Small intestine (tissue), 7 donors: ENCODE measurements at regions not wholly inside any gene's neighbourhood (a gene's known extent, or its start where the extent isn't known, plus 50 kb on each side); places are given as distances from the start of the nearest gene placed in this dataset.
"Not testable (repeated sequence)": the region's sequence is repeated elsewhere in the genome, so short reads cannot be mapped to it uniquely, and the experiment has no call there.

Experiments used
- DNase-seq, 2 donors: peaks; one replicate each; pipeline versions ENCODE4 v3.0.0 to v3.0.0-alpha.2; 2013
- FAIRE-seq: peaks from 2 replicates; lab custom pipeline; 2012; peaks lifted over from hg19 to GRCh38; lab: Jason Lieb, UNC
- H3K27ac ChIP-seq, 3 donors: one replicate each; pipeline ENCODE4 v1.5.1; 2013; ENCODE audit warnings: low read length in 2 of 3, mild to moderate bottlenecking in 2 of 3, control low read depth in 1 of 3, inconsistent platforms in 1 of 3, low read depth in 1 of 3, moderate library complexity in 1 of 3
- H3K27me3 ChIP-seq, 3 donors: one replicate each; pipeline ENCODE4 v1.6.1; 2013; ENCODE audit warnings: low read length in 3 of 3, inconsistent platforms in 1 of 3; ENCODE audit not compliant: control insufficient read depth in 3 of 3, insufficient read depth in 3 of 3
- H3K36me3 ChIP-seq, 3 donors: one replicate each; pipeline ENCODE4 v1.6.1; 2013; ENCODE audit warnings: low read length in 3 of 3, inconsistent platforms in 1 of 3, low read depth in 1 of 3, mild to moderate bottlenecking in 1 of 3, moderate library complexity in 1 of 3; ENCODE audit not compliant: control insufficient read depth in 3 of 3, insufficient read depth in 2 of 3
- H3K4me1 ChIP-seq, 3 donors: one replicate each; pipeline ENCODE4 v1.6.1; 2013; ENCODE audit warnings: low read length in 2 of 3, inconsistent platforms in 1 of 3, low read depth in 1 of 3, mild to moderate bottlenecking in 1 of 3, moderate library complexity in 1 of 3; ENCODE audit not compliant: control insufficient read depth in 3 of 3, insufficient read depth in 2 of 3
- H3K4me3 ChIP-seq, 3 donors: one replicate each; pipeline ENCODE4 v1.5.1; 2013; ENCODE audit warnings: low read length in 3 of 3, control low read depth in 1 of 3, inconsistent platforms in 1 of 3, low read depth in 1 of 3, mild to moderate bottlenecking in 1 of 3, moderate library complexity in 1 of 3
- H3K9me3 ChIP-seq, 2 donors: one replicate each; pipeline ENCODE4 v1.6.1; 2013; ENCODE audit warnings: low read depth in 1 of 2, low read length in 1 of 2; ENCODE audit not compliant: control insufficient read depth in 2 of 2, insufficient read depth in 1 of 2
- WGBS, 3 donors: extraction: QIAGEN DNeasy Blood & Tissue Kit; methylation state at CpG; one replicate each; pipeline ENCODE4 v1.1.7; 2013; 5-methylcytosine and 5-hydroxymethylcytosine counted together
- donor health status: healthy with polysubstance abuse.
- donor health status: control.
- donor health status: control.
- donor health status: Bipolar disorder and iron deficiency.
- donor health status: healthy.

- H3K4me3 ChIP-seq, result no peak overlapping the region
- DNase-seq (no peak), FAIRE-seq (no peak)
- peak overlapping the region in 1 of 3 donors; percentile 78 for H3K27ac ChIP-seq
- no peaks in the 10 kb centered on the region for H3K27me3 ChIP-seq
- peaks cover 0 to 26% (median 0%) of the 10 kb centered on the region in 3 donors for H3K4me1 ChIP-seq
- WGBS, 3 donors, result 91 to 94% (median 92%) methylated on average over 5 of the region's 5 CpGs
- peaks cover 0 to 31% of the 10 kb centered on the region in 2 donors for H3K9me3 ChIP-seq
- no peaks in the 10 kb centered on the region for H3K36me3 ChIP-seq
These were observed 142.9 kb upstream of the TRIM24 start for GRCh38 chr7:138317044-138317596.

DNA sequence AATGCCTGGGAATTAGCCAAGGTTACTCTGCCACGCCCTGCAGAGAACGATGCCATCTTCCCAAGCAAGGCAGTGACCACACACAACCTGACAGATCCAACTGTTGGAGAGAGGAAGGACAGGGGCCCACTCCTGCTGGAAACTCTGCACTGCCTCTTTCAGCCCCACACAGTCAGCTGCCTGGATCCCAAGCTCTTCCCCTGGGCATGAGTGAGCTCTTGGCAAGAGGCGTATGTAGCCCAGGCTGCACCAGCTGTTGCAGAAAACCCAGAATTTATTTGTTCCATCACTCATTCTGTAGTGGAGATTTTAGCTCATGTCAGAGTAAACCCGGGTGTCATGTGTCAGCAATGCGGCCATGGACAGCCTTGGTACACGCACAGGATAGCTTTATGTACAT is 135.1 kb upstream of the TRIM24 start:
- Histone ChIP-seq H3K27me3 (no peaks in the 10 kb centered on the region), H3K27ac (no peak overlapping the region), H3K9me3 (peaks cover 0 to 37% of the 10 kb centered on the region in 2 donors), H3K4me1 (no peaks in the 10 kb centered on the region), H3K36me3 (no peaks in the 10 kb centered on the region), H3K4me3 (no peak overlapping the region)
- FAIRE-seq (no peak), DNase-seq (no peak)
- WGBS, 3 donors, result 68 to 72% (median 68%) methylated on average over 6 of the region's 6 CpGs

GRCh38 chr7:138325434-138325833 is 134.6 kb upstream of the TRIM24 start:
- WGBS, 3 donors, result 77 to 86% (median 84%) methylated on average over 4 of the region's 4 CpGs
- no peak for FAIRE-seq

GRCh38 chr7:138328215-138328614 is 131.8 kb upstream of the TRIM24 start:
- no peaks in the 10 kb centered on the region for H3K27me3 ChIP-seq
- 90 to 98% (median 97%) methylated on average over 2 of the region's 2 CpGs for whole genome bisulfite sequencing, 3 donors
- no peaks in the 10 kb centered on the region for H3K36me3 ChIP-seq
- peaks cover 0 to 61% of the 10 kb centered on the region in 2 donors for H3K9me3 ChIP-seq
- H3K4me1 ChIP-seq, result no peaks in the 10 kb centered on the region
- H3K4me3 ChIP-seq, result no peak overlapping the region
- no peak for FAIRE-seq
- no peak for DNase-seq
- H3K27ac ChIP-seq, result no peak overlapping the region

More at GRCh38 chr7:138325434-138325833, 134.6 kb upstream of the TRIM24 start:
- Histone ChIP-seq H3K27ac (no peak overlapping the region), H3K4me1 (no peaks in the 10 kb centered on the region), H3K27me3 (no peaks in the 10 kb centered on the region), H3K36me3 (no peaks in the 10 kb centered on the region), H3K9me3 (peaks cover 0 to 42% of the 10 kb centered on the region in 2 donors), H3K4me3 (no peak overlapping the region)
- DNase-seq, result no peak

GRCh38 chr7:138332850-138333249 is 127.2 kb upstream of the TRIM24 start:
- not testable (repeated sequence) for H3K36me3 ChIP-seq, H3K27ac ChIP-seq, DNase-seq, FAIRE-seq, H3K4me1 ChIP-seq, H3K4me3 ChIP-seq, H3K27me3 ChIP-seq
- WGBS, 3 donors, result 86 to 93% (median 90%) methylated on average over 5 of the region's 5 CpGs
- H3K9me3 ChIP-seq, result peaks cover 0 to 79% of the 10 kb centered on the region in 2 donors

- Histone ChIP-seq H3K4me3 (no peak overlapping the region), H3K27me3 (no peaks in the 10 kb centered on the region), H3K27ac (no peak overlapping the region), H3K4me1 (no peaks in the 10 kb centered on the region), H3K36me3 (no peaks in the 10 kb centered on the region), H3K9me3 (peaks cover 0 to 59% of the 10 kb centered on the region in 2 donors)
- no peak for FAIRE-seq
- DNase-seq, result no peak
These were observed 121.7 kb upstream of the TRIM24 start for GRCh38 chr7:138338361-138338760.

DNA sequence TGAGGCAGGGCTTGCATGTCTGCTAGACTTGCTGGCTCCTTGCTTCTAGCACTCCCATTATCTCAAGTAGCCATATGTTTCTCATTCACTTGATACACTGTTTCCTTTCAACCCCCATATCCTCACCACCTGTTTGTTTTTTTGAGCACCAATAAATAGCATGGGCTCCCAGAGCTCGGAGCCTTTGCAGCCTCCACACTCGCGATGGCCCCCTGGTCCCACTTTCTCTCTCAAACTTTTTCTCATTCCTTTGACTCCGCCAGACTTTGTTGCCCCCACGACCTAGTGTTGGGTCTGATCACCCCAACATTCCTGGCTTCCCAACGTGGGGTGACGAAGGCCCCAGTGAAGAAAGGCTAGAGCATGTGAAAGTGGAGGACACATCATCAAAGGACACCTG is 120.8 kb upstream of the TRIM24 start:
- peaks cover 0 to 53% of the 10 kb centered on the region in 2 donors for H3K9me3 ChIP-seq
- DNase-seq, H3K27me3 ChIP-seq, H3K4me1 ChIP-seq, H3K4me3 ChIP-seq, H3K36me3 ChIP-seq, H3K27ac ChIP-seq, FAIRE-seq: not testable (repeated sequence)
- WGBS, 3 donors, result 86 to 91% (median 90%) methylated on average over 7 of the region's 7 CpGs

- no peak for DNase-seq
- FAIRE-seq, result no peak
- Histone ChIP-seq H3K4me3 (no peak overlapping the region), H3K27me3 (no peaks in the 10 kb centered on the region), H3K9me3 (peaks cover 0 to 62% of the 10 kb centered on the region in 2 donors), H3K27ac (no peak overlapping the region), H3K4me1 (no peaks in the 10 kb centered on the region), H3K36me3 (no peaks in the 10 kb centered on the region)
- 77 to 96% (median 93%) methylated on average over 4 of the region's 4 CpGs for WGBS, 3 donors
These were observed 117.1 kb upstream of the TRIM24 start for GRCh38 chr7:138342990-138343389.

DNA sequence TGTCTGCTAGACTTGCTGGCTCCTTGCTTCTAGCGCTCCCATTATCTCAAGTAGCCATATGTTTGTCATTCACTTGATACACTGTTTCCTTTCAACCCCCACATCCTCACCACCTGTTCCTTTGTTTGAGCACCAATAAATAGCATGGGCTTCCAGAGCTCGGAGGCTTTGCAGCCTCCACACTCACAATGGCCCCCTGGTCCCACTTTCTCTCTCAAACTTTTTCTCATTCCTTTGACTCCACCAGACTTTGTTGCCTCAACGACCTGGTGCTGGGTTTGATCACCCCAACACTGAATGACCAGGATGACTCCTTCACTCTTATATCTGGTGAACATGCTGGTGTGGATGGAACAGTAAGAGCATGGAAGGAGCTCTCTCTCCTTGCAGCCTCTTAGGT is 114.5 kb upstream of the TRIM24 start:
- FAIRE-seq, result no peak
- Histone ChIP-seq H3K27ac (no peak overlapping the region), H3K27me3 (no peaks in the 10 kb centered on the region), H3K4me1 (no peaks in the 10 kb centered on the region), H3K4me3 (no peak overlapping the region), H3K9me3 (peaks cover 0 to 57% of the 10 kb centered on the region in 2 donors), H3K36me3 (no peaks in the 10 kb centered on the region)
- WGBS, 3 donors, result 64 to 68% (median 65%) methylated on average over 3 of the region's 3 CpGs
- DNase-seq, result no peak
